Testis (tissue), 2 donors: ENCODE measurements at regions not wholly inside any gene's neighbourhood (a gene's known extent, or its start where the extent isn't known, plus 50 kb on each side); places are given as distances from the start of the nearest gene placed in this dataset.

Experiments used
- CTCF ChIP-seq, 3 experiments: fragments of 450-650 bp in 2 of 3; fragments of 200-600 bp in 1 of 3; sonication (generic) in 1 of 3; IDR thresholded peaks; one replicate each; pipeline ENCODE4 v1.5.1; 2016 to 2019; ENCODE audit warnings: antibody characterized with exemption in 3 of 3, mild to moderate bottlenecking in 2 of 3, moderate library complexity in 1 of 3
- POLR2A ChIP-seq: fragments of 450-650 bp; IDR thresholded peaks from one replicate; pipeline ENCODE4 v1.6.1; 2017; ENCODE audit warnings: antibody characterized with exemption, mild to moderate bottlenecking, moderate library complexity

- TF ChIP-seq CTCF (IDR thresholded peaks at IDR 0.05) (no peak), POLR2A (no peak)
Observed at GRCh38 chr10:123250640-123251039, 96.4 kb downstream of the BUB3 start.
